ENCODE measurements at regions not wholly inside any gene's neighbourhood (a gene's known extent, or its start where the extent isn't known, plus 50 kb on each side); places are given as distances from the start of the nearest gene placed in this dataset.

- 0 out of 2 replicates have a peak, but pooled peaks cover 14% of the 10 kb centered on the region for H3K9me2 ChIP-seq (ENCODE audit: insufficient read depth)
- no peaks in the 10 kb centered on the region for H3K36me3 ChIP-seq (ENCODE audit: insufficient read depth)
- Mint-ChIP-seq H3K4me3 (no peak overlapping the region), H3K27ac (no peak overlapping the region), H3K36me3 (ENCODE audit: low read depth) (peaks cover 22% of the 10 kb centered on the region), H3K27me3 (ENCODE audit: insufficient read depth, low read depth, poor library complexity) (peaks cover 2% of the 10 kb centered on the region), H3K4me1 (no peaks in the 10 kb centered on the region), H3K9me3 (peaks cover 30% of the 10 kb centered on the region)
- no peaks in the 10 kb centered on the region for H3K4me1 ChIP-seq (ENCODE audit: insufficient read depth)
- H3K4me3 ChIP-seq, result no peak overlapping the region
- no peaks in the 10 kb centered on the region for H3K27me3 ChIP-seq (ENCODE audit: insufficient read depth)
- TF ChIP-seq NANOG (IDR thresholded peaks at IDR 0.05; ENCODE audit: borderline replicate concordance), result no peak
- TF ChIP-seq STAT1 (IDR thresholded peaks at IDR 0.05; ENCODE audit: unreplicated experiment), result no peak
- no peak for TF ChIP-seq ZNF114 (CRISPR knock-in tag; IDR thresholded peaks at IDR 0.05)
- H4K20me1 ChIP-seq (replicated peaks; ENCODE audit: insufficient read depth), result no peaks in the 10 kb centered on the region
- ATAC-seq (no peak), DNase-seq (ENCODE audit: low spot score) (no peak)
- no peaks in the 10 kb centered on the region for H3K79me2 ChIP-seq (replicated peaks; ENCODE audit: insufficient read depth)
- no peak overlapping the region for H3K27ac ChIP-seq (ENCODE audit: low read depth)
- no peak overlapping the region for H2AFZ ChIP-seq
- H3K4me2 ChIP-seq, result no peak overlapping the region
- H3F3A ChIP-seq (replicated peaks; ENCODE audit: low read depth), result no peaks in the 10 kb centered on the region
These were observed 74.5 kb upstream of the CCNG1 start for GRCh38 chr5:163362840-163363371.

- Histone ChIP-seq H3K4me2 (no peak overlapping the region), H3K27ac (ENCODE audit: low read depth) (no peak overlapping the region), H3K4me3 (no peak overlapping the region), H3K9me2 (ENCODE audit: insufficient read depth) (0 out of 2 replicates have a peak, but pooled peaks cover 14% of the 10 kb centered on the region), H3K4me1 (ENCODE audit: insufficient read depth) (no peaks in the 10 kb centered on the region), H2AFZ (no peak overlapping the region), H3K36me3 (ENCODE audit: insufficient read depth) (no peaks in the 10 kb centered on the region), H4K20me1 (replicated peaks; ENCODE audit: insufficient read depth) (no peaks in the 10 kb centered on the region), H3K79me2 (replicated peaks; ENCODE audit: insufficient read depth) (no peaks in the 10 kb centered on the region), H3K27me3 (ENCODE audit: insufficient read depth) (no peaks in the 10 kb centered on the region), H3F3A (replicated peaks; ENCODE audit: low read depth) (no peaks in the 10 kb centered on the region)
- peaks cover 2% of the 10 kb centered on the region for H3K27me3 Mint-ChIP-seq (ENCODE audit: insufficient read depth, low read depth, poor library complexity)
- TF ChIP-seq REST (IDR thresholded peaks at IDR 0.05; ENCODE audit: unreplicated experiment) (no peak), JUNB (IDR thresholded peaks at IDR 0.05; ENCODE audit: unreplicated experiment) (no peak), CTCF (conservative IDR thresholded peaks at IDR 0.05; ENCODE audit: low read depth in 2 of 2) (no peak), EZH2phosphoT487 (IDR thresholded peaks at IDR 0.05; ENCODE audit: unreplicated experiment) (no peak), POLR2AphosphoS5 (IDR thresholded peaks at IDR 0.05; ENCODE audit: low read depth) (no peak), CREB1 (CRISPR knock-in tag; IDR thresholded peaks at IDR 0.05; ENCODE audit: low read depth) (no peak)
- H3K36me3 Mint-ChIP-seq (ENCODE audit: low read depth), result peaks cover 22% of the 10 kb centered on the region
- DNase-seq (ENCODE audit: low spot score) (no peak), ATAC-seq (no peak)
- peaks cover 30% of the 10 kb centered on the region for H3K9me3 Mint-ChIP-seq
- no peaks in the 10 kb centered on the region for H3K4me1 Mint-ChIP-seq
- H3K27ac Mint-ChIP-seq, result no peak overlapping the region
- no peak overlapping the region for H3K4me3 Mint-ChIP-seq
These were observed 74.0 kb upstream of the CCNG1 start for GRCh38 chr5:163363389-163363788.

All from GM23338 (cell line).